NCI-H524 treated with DMSO at 0.1 percent for 48 hours (cell line): ENCODE measurements at regions not wholly inside any gene's neighbourhood (a gene's known extent, or its start where the extent isn't known, plus 50 kb on each side); places are given as distances from the start of the nearest gene placed in this dataset.
A peak's percentile ranks its signal among the peaks of the same experiment; 100 is the strongest.
"Not testable (repeated sequence)": the region's sequence is repeated elsewhere in the genome, so short reads cannot be mapped to it uniquely, and the experiment has no call there.

Source experiments
- DNase-seq: peaks from one replicate; lab custom pipeline; 2025; lab: John Stamatoyannopoulos, UW

DNA sequence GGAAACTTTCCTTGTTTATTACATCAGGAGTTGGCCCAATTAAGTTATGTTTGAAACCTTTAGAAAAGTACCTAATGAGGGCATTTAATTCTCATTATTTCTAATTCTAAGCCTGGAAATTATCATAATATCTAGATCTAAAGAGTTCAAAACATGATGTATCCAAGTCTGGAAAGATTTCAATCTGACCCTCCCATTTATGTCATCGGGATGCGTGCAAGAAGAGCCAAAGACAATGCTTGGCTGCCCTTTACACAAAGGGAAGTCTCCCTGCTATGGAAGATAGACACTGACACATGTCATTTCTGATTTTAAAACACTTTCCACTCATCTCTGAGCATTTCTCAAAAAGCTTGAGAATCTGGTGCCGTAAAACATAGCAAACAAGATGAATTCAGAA is 222.4 kb downstream of the ANTXR2 start:
- DNase-seq: no peak

DNA sequence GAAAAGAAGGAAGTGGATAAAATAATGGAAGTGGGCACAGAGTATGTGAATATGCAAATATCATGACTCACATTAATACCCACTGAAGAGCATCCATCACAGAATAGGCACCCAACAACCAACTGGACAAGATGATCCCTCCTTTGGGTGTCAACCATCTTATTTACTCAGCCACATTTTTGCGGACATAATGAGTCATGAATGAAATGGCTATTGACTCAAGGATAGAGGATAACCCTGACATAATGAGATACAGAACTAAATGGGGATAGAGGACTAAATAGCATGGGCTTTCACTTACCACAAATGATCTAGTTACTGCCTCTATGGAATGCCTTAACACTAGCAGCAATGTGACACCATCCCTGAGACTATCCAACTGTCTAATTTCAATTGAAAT is 224.7 kb downstream of the ANTXR2 start:
- no peak for DNase-seq

DNA sequence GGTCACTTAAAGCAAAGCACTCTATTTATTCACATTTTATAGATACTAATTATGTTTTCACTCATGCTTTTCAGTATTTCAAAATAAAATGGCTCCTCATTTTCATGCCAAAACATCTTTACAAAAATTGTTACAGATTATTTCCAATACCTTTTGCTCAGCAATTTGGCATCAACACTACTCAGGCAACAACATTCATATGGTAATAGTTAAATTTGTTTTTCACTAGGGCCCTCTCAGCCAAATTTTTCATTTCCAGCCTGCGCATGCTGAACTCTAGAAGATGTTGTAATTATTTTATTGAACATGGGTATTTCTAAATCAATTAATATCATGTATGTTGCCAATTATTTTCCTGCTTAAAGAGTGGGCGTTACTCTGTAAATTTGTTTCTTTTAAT is 225.6 kb downstream of the ANTXR2 start:
- no peak for DNase-seq

DNA sequence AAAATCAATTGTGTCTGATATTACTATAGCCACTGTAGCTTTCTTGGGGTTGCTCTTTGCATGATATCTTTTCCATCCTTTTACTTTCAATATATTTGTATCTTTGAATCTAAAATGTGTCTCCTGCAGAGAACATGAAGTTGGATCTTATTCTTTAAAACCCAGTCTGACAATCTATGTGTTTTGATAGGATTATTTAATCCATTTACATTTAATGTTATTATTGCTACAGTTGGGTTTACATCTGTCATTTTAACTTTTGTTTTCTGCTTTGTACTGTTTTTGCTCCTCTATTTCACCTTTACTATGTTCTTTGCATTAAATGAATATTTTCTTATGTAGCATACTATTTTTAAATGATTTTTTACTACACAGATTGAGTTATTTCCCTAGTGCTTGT is 230.9 kb downstream of the ANTXR2 start:
- DNase-seq: no peak

DNA sequence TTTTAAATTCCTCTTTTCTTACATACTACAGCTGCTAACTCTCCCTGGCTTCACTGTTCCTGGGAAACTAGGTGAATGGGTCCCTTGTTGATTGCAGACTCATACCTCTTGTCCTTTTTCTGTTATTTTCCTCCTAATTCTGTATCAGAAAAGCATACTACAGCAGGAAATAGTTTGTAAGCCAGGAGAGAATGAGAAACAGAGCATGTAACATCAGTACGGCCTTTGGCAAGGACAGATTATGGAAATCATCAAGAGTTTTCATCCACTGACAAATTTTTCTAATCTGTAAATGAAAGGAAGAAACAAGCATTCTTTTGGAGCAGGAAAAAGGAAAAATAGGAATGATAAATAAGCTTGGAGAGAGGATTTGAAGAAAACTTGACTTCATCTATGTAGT is 239.2 kb downstream of the ANTXR2 start:
- DNase-seq: no peak

DNA sequence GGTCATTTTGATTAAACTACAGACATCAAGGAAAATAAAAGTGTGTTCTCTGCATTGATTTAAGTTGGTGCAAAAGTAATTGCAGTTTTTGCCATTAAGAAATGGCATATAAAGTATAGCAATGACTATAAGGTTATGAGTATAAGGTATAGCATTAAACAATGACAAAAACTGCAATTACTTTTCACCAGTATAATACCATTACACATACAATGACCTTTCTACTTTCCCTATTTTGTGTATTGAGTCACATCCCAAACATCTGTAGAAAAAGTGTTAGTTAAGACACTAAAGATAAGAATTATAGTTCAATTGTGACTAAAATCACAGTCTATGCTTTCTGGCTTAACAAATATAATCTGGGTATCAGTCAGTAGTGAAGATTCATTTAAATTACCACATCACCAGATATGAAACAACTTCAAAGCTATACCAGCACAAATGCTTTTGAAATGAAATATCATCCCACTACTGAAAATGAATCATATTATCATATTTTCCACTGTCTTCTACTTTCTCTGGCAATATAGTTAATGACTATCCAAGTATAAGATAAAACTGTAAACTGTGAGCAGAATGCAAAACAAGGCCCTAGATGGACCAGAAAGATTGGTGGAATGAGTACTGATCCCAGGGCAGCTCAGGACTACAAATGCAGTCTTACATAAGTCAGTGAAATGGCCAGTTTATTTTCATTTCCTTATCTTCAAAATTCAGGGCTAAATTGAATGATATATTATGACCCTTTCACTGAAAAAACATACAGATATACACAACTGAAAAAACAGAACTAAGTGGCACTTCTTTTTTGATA is 241.1 kb downstream of the ANTXR2 start:
- DNase-seq: no peak

DNA sequence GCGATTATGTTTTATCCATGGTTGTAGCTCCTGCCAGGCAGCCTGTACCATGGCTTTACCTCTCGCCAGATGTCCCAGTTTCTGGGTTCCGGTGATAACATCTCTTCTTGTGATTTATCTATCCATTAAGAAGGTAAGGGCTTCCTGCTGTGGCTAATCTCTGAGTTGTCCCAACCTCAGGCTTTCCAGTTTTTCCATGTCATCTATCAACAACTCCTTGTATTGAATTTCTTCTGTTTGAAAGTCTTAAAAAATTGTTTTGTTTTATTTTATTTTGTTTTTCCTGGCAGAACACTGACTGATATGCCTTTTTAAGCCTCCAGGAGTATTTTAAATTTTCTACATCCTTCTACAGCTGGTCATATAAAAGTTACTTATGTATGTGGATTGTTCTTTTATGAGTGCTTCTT is 241.9 kb downstream of the ANTXR2 start:
- peak; percentile 6 for DNase-seq

DNA sequence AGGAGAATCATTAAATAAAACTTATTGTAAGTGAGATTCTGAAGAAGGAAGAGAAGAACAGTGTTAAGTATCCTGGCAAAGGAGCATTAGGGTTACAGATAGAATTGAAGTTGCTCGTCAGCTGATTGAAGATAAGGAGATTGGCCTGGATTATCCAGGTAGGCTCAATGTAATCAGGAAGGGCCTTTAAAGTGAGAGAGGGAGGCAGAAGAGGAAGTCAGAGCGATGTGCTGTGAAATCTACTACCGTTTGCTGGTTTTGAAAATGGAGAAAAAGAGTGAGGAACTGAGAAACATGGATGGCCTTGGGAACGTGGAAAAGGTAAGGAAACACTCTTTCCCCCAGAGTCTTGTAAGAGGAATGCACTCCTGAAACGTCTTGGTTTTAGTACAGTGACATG is 245.7 kb downstream of the ANTXR2 start:
- DNase-seq: no peak

DNA sequence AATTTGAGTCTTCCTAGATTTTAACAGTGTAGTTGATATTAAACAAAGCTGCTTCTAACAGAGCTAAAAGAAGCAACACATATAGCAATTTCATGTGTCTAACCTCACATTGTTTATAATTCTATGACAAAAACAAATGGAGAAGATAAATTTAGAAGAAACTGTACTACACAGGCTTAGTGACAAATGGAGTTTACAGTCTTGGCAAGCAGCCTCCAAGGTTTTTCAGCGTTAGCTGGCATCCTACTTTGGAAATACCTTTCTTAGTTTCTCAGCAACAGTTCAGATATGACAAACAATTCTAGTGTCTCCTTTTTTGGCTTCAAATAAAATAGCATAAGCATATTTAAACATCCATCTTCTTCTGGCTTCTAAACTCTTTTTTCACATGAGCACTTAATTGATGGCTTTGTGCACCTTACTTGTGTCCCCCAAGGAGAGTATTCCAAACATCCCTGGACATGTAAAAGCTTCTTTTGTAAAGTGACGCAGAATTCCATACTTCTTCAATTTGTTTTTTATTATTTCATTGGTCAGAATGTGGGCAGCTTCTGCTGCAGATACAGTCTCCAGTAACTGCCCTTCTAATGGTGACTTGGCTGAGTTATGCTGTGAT is 249.8 kb downstream of the ANTXR2 start:
- no peak for DNase-seq

DNA sequence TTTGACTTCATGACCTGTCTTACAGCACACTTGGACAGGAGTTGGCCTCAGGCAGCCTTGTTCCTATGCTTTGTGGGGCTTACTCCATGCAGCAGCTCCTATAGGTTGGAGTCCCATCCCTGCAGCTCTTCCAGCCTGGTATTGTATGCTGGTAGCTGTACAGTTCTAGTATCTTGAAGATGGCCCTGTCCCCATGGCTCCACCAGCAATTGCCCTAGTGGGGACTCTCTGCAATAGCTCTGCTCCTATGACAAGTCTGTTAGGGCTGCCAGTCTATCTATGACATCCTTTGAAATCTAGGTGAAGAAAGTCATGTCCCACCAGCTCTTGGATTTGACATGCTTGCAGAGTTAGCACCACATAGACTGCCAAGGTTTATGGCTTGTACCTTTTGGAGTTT is 252.6 kb downstream of the ANTXR2 start:
- DNase-seq: no peak

DNA sequence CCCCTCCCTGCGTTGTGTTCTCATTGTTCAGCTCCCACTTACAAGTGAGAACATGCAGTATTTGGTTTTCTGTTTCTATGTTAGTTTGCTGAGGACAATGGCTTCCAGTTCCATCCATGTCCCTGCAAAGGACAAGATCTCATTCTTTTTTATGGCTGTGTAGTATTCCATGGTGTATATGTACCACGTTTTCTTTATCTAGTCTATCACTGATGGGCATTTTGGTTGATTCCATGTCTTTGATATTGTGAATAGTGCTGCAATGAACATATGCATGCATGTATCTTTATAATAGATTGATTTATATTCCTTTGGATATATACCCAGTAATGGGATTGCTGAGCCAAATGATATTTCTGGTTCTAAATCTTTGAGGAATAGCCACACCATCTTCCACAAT is 265.1 kb downstream of the ANTXR2 start:
- DNase-seq: not testable (repeated sequence)

DNA sequence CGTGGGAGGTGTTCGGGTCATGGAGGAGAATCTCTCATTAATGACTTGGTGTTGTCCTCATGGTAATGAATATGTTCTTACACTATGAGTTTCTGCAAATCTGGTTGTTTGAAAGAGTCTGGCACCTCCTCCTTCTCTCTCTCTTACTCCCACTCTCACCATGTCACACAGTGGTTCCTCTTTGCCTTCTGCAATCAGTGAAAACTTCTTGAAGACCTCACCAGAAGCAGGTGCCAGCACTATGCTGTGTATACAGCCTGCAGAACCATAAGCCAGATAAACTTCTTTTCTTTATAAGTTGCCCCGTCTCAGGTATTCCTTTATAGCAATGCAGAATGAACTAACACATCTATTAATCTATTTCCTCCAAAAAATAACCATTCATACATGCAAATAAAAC is 275.0 kb downstream of the ANTXR2 start:
- DNase-seq: no peak

DNA sequence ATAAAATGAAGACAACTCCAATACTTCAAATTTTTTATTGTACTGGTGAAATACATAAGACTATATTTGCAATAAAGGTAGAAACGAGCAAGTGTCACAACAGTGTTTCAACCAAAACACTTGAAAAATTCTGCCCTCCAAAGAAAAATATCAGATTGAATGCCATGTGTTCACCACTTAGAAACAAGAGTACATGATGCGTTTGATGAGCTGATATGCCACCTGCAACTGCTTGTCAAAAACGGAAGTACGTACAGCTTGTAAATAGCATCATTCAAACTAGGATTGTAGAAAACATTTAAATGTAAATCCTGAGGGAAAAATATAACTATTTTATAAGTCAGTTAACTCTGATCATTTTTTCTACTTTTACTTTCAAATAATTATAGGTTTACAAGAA is 276.1 kb downstream of the ANTXR2 start:
- no peak for DNase-seq

DNA sequence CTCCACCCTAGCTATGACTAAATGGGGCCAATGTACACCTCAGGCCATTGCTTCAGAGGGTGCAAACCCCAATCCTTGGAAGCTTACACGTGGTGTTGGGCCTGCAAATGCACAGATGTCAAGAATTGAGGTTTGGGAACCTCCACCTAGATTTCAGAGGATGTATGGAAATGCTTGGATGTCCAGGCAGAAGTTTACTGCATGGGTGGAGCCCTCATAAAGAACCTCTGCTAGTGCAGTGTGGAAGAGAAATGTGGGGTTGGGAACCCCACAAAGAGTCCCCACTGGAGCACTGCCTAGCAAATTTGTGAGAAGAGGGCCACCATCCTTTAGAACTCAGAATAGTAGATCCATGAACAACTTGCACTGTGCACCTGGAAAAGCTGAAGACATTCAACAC is 284.1 kb downstream of the ANTXR2 start:
- DNase-seq: no peak

DNA sequence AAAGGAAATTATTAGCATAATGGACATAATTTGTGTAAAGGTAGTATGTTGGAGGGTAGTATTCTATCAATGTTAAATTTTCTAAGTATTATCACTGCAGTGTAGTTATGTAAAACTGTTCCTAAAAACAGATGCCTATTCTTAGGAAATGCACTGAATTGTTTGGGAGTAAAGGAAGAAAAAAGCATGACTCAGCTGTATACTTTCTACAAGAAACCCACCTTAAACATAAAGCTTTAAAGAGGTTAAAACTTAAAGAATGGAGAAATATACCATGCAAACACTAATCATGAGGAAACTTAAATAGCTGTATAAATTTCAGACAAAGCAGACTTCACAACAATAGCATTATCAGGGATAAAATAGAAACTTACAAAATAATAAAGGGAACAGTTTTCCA is 292.9 kb downstream of the ANTXR2 start:
- no peak for DNase-seq

DNA sequence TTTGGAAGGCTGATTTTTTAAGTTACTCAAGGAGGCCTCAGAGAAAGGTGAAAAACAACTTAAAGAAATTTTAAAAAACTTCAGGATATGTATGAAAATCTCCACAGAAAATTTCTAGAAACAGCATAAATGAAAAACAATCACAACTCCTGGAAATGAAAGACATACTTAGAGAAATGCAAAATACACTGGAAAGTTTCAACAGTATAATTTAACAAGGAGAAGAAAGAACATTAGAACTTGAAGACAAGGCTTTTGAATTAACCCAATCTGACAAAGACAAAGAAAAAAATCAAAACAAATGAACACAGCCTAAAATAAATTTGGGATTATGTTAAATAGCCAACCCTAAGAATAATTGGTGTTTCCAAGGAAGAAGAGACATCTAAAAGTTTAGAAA is 300.5 kb downstream of the ANTXR2 start:
- DNase-seq: no peak

DNA sequence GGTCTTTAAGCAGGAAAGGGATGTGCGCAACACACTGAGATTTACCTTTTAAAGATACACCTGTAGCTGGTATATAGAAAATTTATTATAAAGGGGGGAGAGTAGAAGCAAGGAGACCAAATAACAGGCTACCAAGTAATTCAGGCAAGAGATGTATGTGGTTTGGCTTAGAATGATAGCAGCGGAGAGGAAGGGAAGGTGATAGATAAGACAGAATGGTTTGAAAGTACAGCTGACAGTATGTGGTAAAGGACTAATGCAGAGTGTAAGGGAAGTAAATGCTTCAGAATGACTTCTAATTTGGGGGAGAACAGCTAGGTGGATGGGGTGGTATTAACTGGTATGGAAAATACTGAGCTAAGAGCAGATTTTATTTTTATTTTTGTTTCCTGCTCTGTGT is 308.9 kb downstream of the ANTXR2 start:
- no peak for DNase-seq

DNA sequence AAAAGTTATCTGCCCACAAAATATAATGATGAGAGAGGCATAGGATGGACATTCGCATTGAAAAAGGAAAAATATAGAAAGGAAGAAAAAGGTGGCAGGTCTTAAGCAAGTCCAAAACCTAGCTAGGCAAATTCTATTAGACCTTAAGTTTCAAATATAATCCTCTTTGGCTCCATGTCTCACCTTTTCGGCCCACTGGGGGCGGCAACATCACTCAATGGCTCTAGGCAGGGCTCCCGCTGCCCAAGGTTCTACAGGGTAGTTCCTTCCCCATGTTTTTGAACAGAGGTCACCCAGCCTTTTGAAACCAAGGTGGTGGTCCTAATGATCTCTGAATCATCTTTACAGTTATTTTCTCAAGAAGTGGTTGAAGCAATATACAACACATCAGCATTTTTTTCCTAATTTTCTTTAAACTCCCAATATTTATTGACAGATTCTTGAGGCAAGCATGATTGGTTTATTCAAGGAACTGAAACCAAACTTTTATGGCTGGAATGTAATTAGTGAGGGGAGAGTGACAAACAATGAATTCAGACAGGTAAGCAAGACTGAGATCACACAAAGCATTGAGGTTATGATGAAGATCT is 309.4 kb downstream of the ANTXR2 start:
- no peak for DNase-seq

DNA sequence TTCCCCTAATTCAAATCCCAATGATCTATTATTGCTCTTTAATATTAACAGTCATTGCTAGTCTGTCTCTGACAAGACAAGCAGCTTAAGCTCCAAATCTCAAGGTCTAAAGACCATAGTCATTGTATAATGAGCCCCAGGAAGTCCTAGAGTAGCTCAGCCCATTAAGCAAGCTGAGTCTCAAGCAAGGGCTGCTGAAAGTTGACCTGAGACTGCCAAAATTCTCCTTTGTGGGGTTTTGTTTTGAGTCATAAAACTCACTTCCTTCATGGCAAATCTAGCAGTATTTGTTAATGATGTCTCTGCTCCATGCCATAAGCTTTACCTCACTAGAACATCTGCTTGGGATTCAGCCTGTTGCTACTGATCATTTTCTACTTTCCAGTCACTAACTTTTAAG is 313.2 kb downstream of the ANTXR2 start:
- DNase-seq: no peak

DNA sequence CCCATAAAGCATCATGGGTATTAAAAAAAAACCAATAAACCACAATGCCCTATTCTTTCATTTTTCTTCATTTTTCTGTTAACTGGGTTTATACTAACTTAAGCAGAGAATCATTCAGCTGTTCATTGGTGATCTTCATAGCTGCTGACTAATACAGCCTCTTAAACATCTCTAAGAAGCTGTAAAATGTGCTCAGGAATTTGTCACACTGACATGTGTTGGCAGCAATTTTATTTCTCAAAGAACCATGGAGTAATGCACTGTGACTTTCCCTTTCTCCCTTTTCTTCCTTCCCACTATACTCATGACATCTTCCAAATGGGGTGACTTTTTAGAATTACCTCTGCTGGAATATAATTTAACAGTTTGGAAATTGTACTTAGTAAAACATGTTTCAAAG is 315.4 kb downstream of the ANTXR2 start:
- no peak for DNase-seq

DNA sequence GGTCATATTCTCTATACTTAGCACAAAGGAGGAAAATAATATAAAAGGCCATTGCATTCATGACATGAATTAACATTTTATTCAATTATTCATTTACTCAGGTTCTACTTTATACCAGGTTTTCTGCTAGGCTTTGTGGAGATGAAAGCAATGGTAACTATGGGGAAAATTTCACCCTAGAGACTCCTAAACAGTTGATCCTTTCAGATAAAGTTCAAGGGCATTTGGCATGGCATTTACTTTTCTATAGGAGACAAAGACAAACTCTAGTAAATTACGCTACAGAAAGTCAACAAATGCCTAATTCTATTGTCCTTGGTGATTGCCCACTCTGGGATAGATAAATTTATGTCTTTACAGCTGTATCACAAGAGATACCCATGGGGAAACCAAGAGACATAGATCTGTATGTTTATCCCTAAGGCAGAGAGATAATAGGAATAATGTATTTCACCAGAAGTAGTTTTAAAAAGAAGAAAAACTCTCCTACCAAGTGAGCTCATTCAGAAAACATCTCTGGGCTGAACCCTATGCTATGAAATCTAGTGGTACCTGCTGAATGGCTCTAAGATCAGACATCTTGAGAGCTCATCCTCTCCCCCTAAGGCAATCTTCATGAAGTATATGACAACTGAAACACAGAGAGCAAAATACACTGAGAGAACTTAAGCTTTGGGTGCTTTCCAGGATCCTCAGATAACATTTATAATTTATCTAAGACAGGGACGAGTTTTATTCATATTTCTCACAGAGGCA is 316.7 kb downstream of the ANTXR2 start:
- DNase-seq: no peak

DNA sequence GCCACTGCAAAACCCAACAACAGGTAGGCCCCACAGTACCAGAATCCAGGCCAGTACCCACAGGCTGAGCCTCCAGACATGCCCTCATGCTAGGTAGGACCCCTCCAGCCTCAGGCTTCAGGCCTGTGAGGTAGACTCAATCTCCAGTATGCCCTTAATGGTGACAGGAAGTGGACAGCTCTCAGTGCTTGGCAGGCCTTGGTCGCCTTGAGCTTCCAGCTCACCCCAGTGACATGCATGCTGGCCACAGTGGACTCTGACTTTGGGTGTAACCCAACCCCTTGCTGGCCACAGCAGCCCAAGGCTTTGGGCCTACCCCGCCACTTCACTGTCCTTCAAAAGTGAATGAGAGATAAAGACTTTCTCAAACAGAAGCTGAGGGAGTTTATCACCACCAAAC is 324.2 kb downstream of the ANTXR2 start:
- no peak for DNase-seq

DNA sequence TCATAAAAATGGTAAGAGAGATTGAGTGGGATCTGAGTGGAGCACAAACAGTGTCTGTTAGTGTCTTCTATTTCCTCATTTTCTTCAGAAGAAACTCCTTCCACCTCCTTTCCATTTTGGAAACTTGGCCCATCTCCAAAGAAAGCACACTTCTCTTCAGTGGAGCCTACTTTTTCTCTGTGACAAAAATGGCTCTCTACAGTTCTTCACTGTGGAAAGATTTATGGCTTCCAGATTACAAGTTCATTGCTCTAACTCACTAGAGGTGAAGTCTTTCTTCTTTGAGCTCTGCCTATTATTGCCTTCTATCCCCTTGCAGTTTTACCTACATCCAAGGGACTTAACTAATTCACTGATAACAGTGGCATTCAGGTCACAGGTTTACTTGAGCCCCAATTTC is 325.8 kb downstream of the ANTXR2 start:
- DNase-seq: no peak
